Endothelial cell of umbilical vein (primary cell): ENCODE measurements at regions not wholly inside any gene's neighbourhood (a gene's known extent, or its start where the extent isn't known, plus 50 kb on each side); places are given as distances from the start of the nearest gene placed in this dataset.

Experiments
- BruUV-seq: library from RNA; stranded (reverse); fragments of 400-500 nt; replicated peaks from 2 replicates; lab custom pipeline; 2021; lab: Mats Ljungman, UMichigan
- CTCF ChIA-PET: fragments of 300-600, 350-600 bp; sonication (Branson Sonifier 250); formaldehyde crosslinking; loops from one replicate; lab custom pipeline; 2021; ENCODE audit warnings: antibody characterized with exemption, inconsistent platforms; lab: Charles Lee
- POLR2A ChIA-PET: fragments of 300-600, 350-600 bp; sonication (Branson Sonifier 250); formaldehyde crosslinking; loops from one replicate; lab custom pipeline; 2021; ENCODE audit warnings: antibody characterized with exemption, inconsistent platforms; lab: Charles Lee
- DNase-seq: peaks from one replicate; pipeline ENCODE4 v3.0.0-alpha.2; 2011; ENCODE audit warnings: low read depth, low spot score
- FAIRE-seq: peaks from 2 replicates; lab custom pipeline; 2011; peaks lifted over from hg19 to GRCh38; lab: Jason Lieb, UNC
- H2AFZ ChIP-seq: 2 replicates; pipeline ENCODE4 v1.6.0; 2012; ENCODE audit warnings: low read depth, low read length, control low read depth, inconsistent platforms
- H3K27ac ChIP-seq: 2 replicates; pipeline ENCODE4 v1.5.1; 2011; ENCODE audit warnings: low read depth, mild to moderate bottlenecking, control low read depth, low read length, moderate library complexity; ENCODE audit not compliant: insufficient read depth
- H3K27me3 ChIP-seq, 2 experiments: 2 replicates each; pipeline versions ENCODE4 v1.6.0 to v1.6.1; 2011; ENCODE audit warnings: low read length in 2 of 2, mixed read lengths in 1 of 2; ENCODE audit not compliant: control insufficient read depth in 2 of 2, insufficient read depth in 2 of 2
- H3K36me3 ChIP-seq, 2 experiments: 2 replicates in 1 of 2; 3 replicates in 1 of 2; pipeline ENCODE4 v1.5.1; 2011; ENCODE audit warnings: low read length in 2 of 2, mild to moderate bottlenecking in 1 of 2, moderate library complexity in 1 of 2; ENCODE audit not compliant: control insufficient read depth in 2 of 2, insufficient read depth in 2 of 2; ENCODE audit errors: extremely low read depth in 1 of 2
- H3K4me1 ChIP-seq: 3 replicates; pipeline ENCODE4 v1.5.1; 2011; ENCODE audit warnings: mild to moderate bottlenecking, low read length; ENCODE audit not compliant: control insufficient read depth, insufficient read depth; ENCODE audit errors: extremely low read depth
- H3K4me2 ChIP-seq: 2 replicates; pipeline ENCODE4 v1.6.1; 2011; ENCODE audit warnings: low read length, control low read depth, mixed read lengths; ENCODE audit not compliant: insufficient read depth
- H3K4me3 ChIP-seq, 3 experiments: fragments of 200-600 bp in 1 of 3; sonication (generic), shearing (Covaris generic) in 1 of 3; replicated peaks in 1 of 3; 2 replicates each; pipeline ENCODE4 v1.5.1; 2011 to 2016; ENCODE audit warnings: control low read depth in 3 of 3, low read length in 3 of 3, mild to moderate bottlenecking in 2 of 3, inconsistent platforms in 1 of 3, low read depth in 1 of 3, moderate library complexity in 1 of 3; ENCODE audit not compliant: insufficient read depth in 1 of 3
- H3K79me2 ChIP-seq: 2 replicates; pipeline ENCODE4 v1.6.0; 2012; ENCODE audit warnings: low read length, inconsistent platforms; ENCODE audit not compliant: control insufficient read depth, insufficient read depth
- H3K9ac ChIP-seq: replicated peaks from 2 replicates; pipeline ENCODE3; 2011; ENCODE audit warnings: low read length, control low read depth; ENCODE audit not compliant: insufficient read depth; ENCODE audit errors: extremely low read depth
- H3K9me1 ChIP-seq: replicated peaks from 3 replicates; pipeline ENCODE4 v1.6.0; 2011; ENCODE audit warnings: mild to moderate bottlenecking, low read length; ENCODE audit not compliant: control insufficient read depth, insufficient read depth; ENCODE audit errors: extremely low read depth
- H3K9me3 ChIP-seq: replicated peaks from 2 replicates; pipeline ENCODE4 v1.5.1; 2012; ENCODE audit warnings: low read length, inconsistent platforms; ENCODE audit not compliant: control insufficient read depth, insufficient read depth
- H4K20me1 ChIP-seq: replicated peaks from 2 replicates; pipeline ENCODE3; 2011; ENCODE audit warnings: mild to moderate bottlenecking, low read length; ENCODE audit not compliant: control insufficient read depth, insufficient read depth; ENCODE audit errors: extremely low read depth
- EZH2 ChIP-seq: IDR thresholded peaks from 2 replicates; pipeline ENCODE4 v1.6.1; 2012; ENCODE audit warnings: borderline replicate concordance, low read depth, mild to moderate bottlenecking, moderate library complexity, low read length, inconsistent platforms; ENCODE audit not compliant: severe bottlenecking
- FOS ChIP-seq: IDR thresholded peaks from 2 replicates; pipeline ENCODE4 v1.6.1; 2011; ENCODE audit warnings: mild to moderate bottlenecking, low read length, moderate library complexity, borderline replicate concordance; ENCODE audit not compliant: insufficient read depth
- GATA2 ChIP-seq: IDR thresholded peaks from 2 replicates; pipeline ENCODE4 v1.7.0; 2011; ENCODE audit warnings: low read depth, mild to moderate bottlenecking, moderate library complexity, mixed read lengths, low read length; ENCODE audit not compliant: insufficient read length, insufficient read depth
- JUN ChIP-seq: IDR thresholded peaks from 2 replicates; pipeline ENCODE4 v1.6.1; 2011; ENCODE audit warnings: borderline replicate concordance, low read depth; ENCODE audit not compliant: insufficient read length, insufficient read depth
- MAX ChIP-seq: IDR thresholded peaks from 2 replicates; pipeline ENCODE4 v1.6.1; 2011; ENCODE audit not compliant: insufficient read depth, insufficient read length
- MYC ChIP-seq: IDR thresholded peaks from one replicate; pipeline ENCODE4 v1.6.1; 2011; ENCODE audit warnings: mild to moderate bottlenecking, low read depth, low read length
- POLR2A ChIP-seq: IDR thresholded peaks from 2 replicates; pipeline ENCODE4 v1.6.1; 2012; ENCODE audit warnings: low read depth, mild to moderate bottlenecking, control low read depth, low read length
- POLR2AphosphoS5 ChIP-seq: IDR thresholded peaks from 2 replicates; pipeline ENCODE4 v1.6.1; 2012; ENCODE audit warnings: low read depth, mild to moderate bottlenecking, control low read depth, low read length, moderate library complexity; ENCODE audit not compliant: insufficient read depth
- dilution Hi-C: fragments of 300-500 bp; cut with MboI; formaldehyde crosslinking; loops from one replicate; pipeline ENCODE4 v1.15.0; 2019; ENCODE audit warnings: low sequenced_read_pairs; ENCODE audit not compliant: extremely low pct_ligation_motif_present
- intact Hi-C: fragments of 100-400 bp; cut with micrococcal nuclease; formaldehyde crosslinking; loops from one replicate; pipeline ENCODE4 v1.10.0; 2022
- TF ChIP-seq, protein P1 (sequence below), 2 donors: IDR thresholded peaks; 1 replicate in 1 of 2; 2 replicates in 1 of 2; pipeline ENCODE4 v1.5.1; 2011; ENCODE audit warnings: low read length in 2 of 2, mild to moderate bottlenecking in 2 of 2, moderate library complexity in 2 of 2, control low read depth in 1 of 2, inconsistent platforms in 1 of 2, low read depth in 1 of 2; ENCODE audit not compliant: insufficient read depth in 1 of 2; ENCODE audit errors: extremely low read depth in 1 of 2

- ChIA-PET CTCF (interaction anchor here (1.5 kb wide), 1 partner anchor 554 kb away, joined by 3 read pairs; no protein-coding TSS in a partner anchor), POLR2A (no interaction called here)
- no peaks in the 10 kb centered on the region for H3K9me1 ChIP-seq
- no peaks in the 10 kb centered on the region for H3K36me3 ChIP-seq
- no peak overlapping the region for H3K9ac ChIP-seq
- no peak for TF ChIP-seq MAX
- no peak for TF ChIP-seq EZH2
- no peak for TF ChIP-seq POLR2AphosphoS5
- no peak for TF ChIP-seq FOS
- TF ChIP-seq GATA2, result no peak
- TF ChIP-seq, protein P1, sequence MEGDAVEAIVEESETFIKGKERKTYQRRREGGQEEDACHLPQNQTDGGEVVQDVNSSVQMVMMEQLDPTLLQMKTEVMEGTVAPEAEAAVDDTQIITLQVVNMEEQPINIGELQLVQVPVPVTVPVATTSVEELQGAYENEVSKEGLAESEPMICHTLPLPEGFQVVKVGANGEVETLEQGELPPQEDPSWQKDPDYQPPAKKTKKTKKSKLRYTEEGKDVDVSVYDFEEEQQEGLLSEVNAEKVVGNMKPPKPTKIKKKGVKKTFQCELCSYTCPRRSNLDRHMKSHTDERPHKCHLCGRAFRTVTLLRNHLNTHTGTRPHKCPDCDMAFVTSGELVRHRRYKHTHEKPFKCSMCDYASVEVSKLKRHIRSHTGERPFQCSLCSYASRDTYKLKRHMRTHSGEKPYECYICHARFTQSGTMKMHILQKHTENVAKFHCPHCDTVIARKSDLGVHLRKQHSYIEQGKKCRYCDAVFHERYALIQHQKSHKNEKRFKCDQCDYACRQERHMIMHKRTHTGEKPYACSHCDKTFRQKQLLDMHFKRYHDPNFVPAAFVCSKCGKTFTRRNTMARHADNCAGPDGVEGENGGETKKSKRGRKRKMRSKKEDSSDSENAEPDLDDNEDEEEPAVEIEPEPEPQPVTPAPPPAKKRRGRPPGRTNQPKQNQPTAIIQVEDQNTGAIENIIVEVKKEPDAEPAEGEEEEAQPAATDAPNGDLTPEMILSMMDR (IDR thresholded peaks at IDR 0.05; ENCODE audit: extremely low read depth in 1 of 2, insufficient read depth in 1 of 2, low read depth in 1 of 2, low read length in 2 of 2), result no peak
- no peak for TF ChIP-seq MYC
- TF ChIP-seq POLR2A, result no peak
- no peak for TF ChIP-seq JUN
- H3K4me1 ChIP-seq, result no peaks in the 10 kb centered on the region
- intact Hi-C loops, result no loop called here
- H3K4me3 ChIP-seq, result no peak overlapping the region
- no peak overlapping the region for H3K4me2 ChIP-seq
- H2AFZ ChIP-seq, result no peak overlapping the region
- FAIRE-seq (no peak), DNase-seq (no peak)
- no peaks in the 10 kb centered on the region for H3K9me3 ChIP-seq
- dilution Hi-C loops, result no loop called here
- H3K27ac ChIP-seq, result no peak overlapping the region
- H4K20me1 ChIP-seq, result no peaks in the 10 kb centered on the region
- peaks cover 1 to 8% of the 10 kb centered on the region in 2 experiments for H3K27me3 ChIP-seq
- H3K79me2 ChIP-seq, result no peaks in the 10 kb centered on the region
- BruUV-seq, result no TSS peak
These were observed 84.8 kb downstream of the MRM1 start for GRCh38 chr17:36686123-36686669.
